Activated CD4-positive, alpha-beta T cell treated with anti-CD3 and anti-CD28 coated beads, Interleukin-2, amount 50 U/mL, for 16 hours (primary cell): ENCODE measurements at regions not wholly inside any gene's neighbourhood (a gene's known extent, or its start where the extent isn't known, plus 50 kb on each side); places are given as distances from the start of the nearest gene placed in this dataset.
"Not testable (repeated sequence)": the region's sequence is repeated elsewhere in the genome, so short reads cannot be mapped to it uniquely, and the experiment has no call there.

Experiments
- DNase-seq: peaks from one replicate; pipeline ENCODE4 v3.0.0-alpha.2; 2020

DNA sequence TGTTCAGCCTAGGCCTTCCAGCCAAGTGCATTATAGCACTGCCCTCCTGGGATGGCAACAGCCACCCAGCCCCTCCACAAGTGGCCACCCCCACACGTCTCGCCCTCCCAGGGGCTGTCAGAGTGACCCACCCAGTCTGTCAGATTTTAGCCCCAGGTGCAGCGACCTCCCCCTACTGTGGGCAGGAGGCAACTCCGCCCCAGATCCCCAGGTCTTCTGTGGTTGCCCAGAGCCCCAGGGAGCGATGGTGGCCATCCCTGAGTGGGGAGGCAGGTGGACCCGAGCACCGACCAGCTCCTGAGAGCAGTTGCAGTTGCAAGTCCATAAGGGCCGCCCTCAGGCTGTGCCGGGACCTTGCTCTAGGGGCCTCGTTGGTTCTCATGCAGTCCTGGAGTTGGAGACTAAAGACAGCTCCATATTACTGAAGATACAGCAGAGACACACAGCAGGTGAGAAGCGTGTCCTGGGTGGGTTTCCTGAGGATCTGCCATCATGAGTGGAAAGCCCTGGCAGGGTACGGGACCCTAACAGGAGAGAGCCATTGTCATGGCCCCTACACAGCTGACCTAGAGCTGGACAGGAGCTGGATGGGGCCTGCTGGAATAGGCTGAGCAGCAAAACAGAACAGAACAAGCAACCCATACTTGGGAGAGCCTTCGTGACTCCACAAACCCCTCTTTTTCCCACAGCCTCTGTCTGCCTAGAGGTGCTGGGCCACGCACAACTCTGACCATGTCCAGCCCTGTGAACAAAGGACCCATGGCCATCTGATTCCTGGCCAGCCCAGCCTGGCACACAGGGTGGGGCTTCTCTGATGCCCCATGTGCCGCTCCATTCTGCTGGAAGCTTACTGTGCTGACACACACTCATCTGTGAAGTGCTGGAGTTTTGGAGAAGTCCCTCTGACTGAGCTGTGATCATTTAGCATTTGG lies 110.3 kb upstream of the ALDH1A3 start:
- DNase-seq = no peak

DNA sequence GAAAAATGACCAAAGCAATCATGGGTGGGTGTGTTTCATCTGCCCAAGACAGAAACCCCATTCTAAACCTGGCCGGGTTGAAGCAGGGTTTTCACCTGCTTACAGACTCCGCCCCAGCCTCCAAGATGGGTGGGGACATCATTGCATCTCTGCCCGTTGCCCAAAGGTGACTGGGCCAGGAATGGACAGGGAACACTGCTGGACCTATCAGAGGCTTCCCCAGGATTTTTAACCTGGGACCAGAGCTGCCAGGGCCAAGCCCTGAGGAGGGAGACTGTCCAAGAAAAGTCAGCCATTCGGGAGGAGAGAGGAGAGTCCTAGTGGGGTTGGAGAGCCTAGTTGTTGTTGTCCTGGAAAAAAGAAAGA lies 109.7 kb upstream of the ALDH1A3 start:
- no peak for DNase-seq

DNA sequence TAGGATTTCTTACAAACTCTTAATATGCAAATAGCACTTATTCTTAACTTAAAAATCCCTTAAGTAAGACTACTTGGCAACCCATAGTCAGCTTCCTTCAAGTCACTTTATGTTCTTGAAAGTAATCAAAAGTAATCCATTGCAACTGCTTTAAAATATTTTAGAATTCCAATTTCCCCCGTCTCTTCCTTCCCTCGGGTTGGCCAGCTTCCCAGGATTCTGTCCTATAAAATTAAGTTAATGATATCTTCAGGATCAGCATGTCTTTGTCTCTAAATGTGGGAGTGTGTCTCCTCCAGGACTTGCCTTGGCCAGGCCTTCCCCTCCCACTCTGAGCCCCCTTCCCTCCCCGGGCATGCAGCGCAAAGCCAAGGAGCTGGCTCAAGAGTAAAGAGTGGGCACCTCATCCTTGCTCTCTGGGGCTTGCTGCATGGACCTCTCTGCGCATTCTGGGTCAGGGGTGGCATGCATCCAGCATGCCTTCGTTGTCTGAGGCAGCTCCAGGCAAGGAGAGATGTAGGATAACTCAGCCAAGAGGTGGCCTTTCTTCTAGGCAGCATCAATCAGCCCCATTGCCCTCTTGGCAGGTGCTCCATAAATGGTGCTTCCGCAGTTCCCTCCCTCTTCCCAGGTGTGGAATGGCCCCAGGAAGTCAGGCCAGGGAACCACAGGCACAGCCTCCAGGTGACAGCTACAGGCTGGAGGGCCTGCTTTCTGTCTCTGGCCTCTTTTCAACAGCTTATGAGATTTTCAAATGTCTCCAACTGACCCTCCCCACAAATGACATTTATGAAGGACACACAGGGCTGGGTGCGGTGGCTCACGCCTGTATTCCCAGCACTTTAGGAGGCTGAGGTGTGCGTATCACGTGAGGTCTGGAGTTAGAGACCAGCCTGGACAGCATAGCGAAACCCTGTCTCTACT lies 108.7 kb upstream of the ALDH1A3 start:
- no peak for DNase-seq

DNA sequence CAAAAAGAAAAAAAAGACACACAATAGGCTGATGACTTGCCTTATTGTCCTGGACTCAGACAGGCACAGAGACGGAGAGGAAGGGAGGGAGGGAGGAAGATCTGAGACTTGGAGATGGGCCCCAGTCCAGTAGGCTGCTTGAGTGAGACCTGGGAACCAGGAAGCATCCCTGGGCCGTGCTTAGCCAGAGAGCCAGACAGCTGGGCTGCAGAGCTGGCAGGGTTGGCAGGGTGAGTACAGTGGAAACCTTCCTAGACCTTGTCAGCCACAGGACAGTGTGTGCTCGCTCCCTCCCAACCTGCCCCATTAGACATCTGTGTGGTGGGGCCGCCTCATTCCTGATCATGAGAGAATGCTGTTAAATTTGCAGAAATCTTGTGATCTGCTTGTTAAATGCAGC lies 107.9 kb upstream of the ALDH1A3 start:
- no peak for DNase-seq

DNA sequence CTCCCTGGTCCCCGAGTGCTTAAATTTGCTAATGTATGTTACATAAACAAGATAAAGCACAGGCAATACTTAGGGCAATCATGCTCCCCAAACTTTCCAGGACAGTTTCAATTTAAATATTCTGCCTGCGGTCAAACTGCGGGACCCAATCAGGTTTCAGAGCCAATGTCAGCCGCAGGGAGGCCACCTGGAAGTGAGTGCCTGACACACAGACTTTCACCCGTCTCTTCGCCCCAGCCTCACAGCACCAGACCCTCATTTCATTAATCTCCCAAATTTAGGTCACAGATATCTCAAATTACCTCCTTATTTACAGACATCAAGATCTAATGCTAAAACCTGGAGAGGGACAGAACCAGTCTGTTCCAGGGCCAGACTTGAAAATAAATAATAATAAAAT lies 107.2 kb upstream of the ALDH1A3 start:
- DNase-seq = no peak

DNA sequence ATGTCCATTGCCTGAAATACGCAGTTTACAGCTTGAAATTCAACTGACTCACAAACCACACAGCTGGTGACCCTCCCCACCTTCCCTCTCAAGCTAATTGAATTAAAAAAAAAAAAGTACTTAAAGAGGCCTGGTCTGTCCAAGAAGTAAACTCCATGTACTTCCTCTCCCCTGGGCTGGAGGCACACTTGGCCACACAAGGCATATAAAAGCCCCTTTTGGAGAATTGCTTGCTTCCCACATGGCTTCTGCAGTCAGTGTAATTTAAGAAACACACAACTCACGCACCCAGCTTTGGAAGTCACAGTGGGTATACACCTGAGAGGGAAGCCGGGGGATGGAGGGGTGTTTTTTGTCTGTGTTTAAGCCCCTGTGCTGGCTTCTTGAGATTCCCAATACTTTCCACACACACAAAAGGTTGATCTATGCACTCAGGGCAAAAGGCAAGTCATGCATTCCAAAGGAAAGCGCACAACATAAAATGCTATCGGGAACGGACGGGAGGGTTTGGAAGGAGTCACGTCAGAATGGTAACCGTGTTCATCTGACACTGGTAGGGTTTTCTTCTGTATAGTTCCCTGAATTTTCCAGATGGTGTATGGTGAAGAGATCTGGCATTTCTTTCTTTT lies 106.6 kb upstream of the ALDH1A3 start:
- DNase-seq = no peak

DNA sequence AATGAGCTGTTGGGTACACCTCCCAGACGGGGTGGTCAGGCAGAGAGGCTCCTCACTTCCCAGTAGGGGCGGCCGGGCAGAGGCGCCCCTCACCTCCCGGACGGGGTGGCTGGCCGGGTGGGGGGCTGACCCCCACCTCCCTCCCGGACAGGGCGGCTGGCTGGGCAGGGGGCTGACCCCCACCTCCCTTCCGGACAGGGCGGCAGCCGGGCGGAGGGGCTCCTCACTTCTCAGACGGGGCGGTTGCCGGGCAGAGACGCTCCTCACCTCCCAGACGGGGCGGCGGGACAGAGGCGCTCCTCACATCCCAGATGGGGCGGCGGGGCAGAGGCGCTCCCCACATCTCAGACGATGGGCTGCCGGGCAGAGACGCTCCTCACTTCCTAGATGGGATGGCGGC lies 105.6 kb upstream of the ALDH1A3 start:
- not testable (repeated sequence) for DNase-seq

DNA sequence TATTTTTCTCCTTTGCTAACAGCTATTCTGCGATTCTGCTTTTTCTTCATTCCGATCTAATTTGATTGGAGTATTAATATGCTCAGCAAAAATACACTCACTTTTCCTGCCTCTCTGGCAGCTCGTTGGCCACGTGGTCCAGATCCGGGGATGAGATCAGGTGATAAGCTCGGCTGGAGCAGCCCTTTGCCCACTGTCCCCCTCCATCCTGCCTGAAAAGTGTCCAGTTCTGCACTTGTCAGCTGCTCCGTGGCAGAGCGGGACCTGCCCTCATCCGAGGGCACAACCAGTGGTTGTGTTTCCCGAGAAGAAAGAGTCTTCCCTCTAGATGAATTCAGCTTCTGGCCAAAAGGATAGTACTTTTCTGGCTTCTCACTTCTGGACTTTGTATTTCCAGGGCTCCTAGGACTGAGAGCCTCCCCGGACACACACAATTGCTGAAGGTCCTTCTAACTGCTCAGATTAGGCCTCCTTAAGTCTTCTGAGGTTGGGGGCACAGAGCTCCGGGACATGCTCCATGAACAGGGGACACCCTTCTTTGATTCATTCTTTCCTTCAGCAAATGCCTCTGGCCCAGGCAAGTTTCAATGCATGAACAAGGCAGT lies 103.9 kb upstream of the ALDH1A3 start:
- DNase-seq = no peak

DNA sequence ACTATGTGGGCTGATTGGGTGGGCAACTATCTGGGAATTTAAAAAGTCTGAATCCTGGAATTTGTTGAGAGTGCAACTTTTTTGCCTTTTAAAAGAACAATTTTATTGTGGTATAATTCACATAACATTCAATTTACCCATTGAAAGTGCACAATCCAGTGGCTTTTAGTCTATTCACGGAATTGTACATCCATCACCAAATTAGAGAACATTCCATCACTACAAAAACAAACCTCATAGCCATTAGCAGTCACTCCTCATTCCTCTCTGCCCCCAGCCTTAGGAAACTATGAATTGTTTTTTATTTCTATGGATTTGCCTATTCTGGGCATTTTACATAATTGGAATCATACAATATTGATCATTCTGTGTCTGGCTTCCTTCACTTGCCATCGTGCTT lies 101.8 kb upstream of the ALDH1A3 start:
- no peak for DNase-seq

DNA sequence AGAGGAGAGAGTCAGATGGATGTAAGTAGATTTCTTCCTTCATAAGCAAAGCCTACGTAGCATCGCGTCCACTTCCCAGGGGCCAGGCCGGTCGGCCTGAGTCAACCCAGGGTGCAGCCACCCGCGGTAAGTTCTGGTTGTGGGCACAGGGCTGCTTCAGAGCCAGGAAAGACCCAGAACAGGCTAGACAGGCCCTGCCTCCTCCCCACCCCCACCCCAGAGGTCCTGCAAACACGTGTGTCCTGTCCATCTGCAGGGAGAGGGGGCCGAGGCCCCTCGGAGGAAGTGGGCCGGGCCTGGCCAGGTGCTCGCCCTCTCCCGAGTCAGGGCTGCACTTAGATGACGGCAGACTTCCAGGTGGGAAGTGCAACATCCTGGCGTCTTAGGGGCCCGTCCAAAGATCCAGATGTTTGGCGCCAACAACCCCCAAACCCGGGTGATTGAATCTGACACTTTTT lies 100.8 kb upstream of the ALDH1A3 start:
- DNase-seq = no peak

DNA sequence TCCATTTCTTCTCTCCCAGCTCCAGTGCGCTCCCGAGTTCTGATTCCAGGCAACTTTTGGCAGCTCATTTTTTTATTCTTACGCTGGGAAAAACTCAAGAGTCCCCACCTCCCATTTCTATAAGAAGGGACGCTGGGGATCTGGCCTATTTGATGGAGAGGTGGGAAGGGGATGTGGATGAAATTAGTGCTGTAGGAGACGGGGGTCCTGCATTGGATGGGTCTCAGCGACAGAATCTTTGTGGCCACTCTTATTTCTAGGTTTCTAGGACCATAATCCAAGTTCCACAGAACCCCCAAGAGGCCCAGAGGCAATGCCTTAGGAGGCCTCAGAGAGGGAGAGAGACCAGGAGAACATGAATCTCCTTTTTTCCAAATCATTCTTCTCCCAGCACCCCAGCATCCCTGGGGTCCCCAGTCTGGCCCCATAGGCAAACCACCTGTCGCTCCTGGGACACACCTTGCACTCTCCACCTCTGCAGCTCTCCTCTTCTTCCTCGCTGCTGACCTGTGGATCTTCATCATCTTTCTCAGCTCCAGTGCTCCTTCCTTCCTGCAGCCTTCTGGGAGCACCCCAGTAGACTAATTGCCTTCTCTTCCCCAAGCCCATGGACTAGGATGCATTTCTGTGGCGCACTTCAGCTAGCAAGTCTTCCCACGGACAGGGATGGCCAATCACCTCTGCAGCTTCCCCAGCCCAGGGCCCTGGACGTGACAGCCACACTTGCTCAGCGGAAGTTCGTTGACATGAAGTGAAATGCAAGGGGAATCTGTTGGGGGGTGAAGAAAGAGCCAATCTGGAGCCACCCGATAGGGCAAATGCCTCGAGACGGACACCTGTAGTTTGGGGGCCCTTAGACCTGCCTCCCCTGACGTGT lies 100.1 kb upstream of the ALDH1A3 start:
- DNase-seq = no peak

DNA sequence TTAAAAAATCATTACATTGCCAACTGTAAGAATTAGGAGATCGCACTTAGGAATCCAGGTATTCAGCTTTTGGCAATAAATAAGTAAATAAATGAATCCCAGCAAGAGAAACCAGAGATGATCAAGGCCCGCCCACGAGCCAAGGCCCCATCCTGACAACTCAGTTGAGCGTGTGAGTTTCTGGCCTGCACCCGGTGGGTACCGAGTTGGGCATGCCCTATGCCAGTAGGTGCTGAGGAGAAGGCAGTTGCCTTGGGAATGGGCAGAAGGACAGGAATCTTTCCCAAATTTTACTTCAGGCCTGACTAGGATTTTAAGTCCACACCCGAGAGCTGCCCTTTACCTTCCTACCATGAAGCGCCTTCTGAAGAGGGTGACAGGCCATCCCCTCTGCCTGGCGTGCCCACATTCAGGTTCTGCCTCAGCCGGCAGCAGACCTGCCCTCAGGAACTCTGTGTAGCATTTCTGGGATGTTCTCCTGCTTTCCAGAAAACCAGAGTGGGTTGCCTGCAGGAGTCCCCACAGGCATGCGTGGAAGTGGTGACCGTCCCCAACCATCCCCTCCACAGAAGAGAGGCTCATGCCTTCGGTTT lies 99.3 kb upstream of the ALDH1A3 start:
- DNase-seq = no peak

DNA sequence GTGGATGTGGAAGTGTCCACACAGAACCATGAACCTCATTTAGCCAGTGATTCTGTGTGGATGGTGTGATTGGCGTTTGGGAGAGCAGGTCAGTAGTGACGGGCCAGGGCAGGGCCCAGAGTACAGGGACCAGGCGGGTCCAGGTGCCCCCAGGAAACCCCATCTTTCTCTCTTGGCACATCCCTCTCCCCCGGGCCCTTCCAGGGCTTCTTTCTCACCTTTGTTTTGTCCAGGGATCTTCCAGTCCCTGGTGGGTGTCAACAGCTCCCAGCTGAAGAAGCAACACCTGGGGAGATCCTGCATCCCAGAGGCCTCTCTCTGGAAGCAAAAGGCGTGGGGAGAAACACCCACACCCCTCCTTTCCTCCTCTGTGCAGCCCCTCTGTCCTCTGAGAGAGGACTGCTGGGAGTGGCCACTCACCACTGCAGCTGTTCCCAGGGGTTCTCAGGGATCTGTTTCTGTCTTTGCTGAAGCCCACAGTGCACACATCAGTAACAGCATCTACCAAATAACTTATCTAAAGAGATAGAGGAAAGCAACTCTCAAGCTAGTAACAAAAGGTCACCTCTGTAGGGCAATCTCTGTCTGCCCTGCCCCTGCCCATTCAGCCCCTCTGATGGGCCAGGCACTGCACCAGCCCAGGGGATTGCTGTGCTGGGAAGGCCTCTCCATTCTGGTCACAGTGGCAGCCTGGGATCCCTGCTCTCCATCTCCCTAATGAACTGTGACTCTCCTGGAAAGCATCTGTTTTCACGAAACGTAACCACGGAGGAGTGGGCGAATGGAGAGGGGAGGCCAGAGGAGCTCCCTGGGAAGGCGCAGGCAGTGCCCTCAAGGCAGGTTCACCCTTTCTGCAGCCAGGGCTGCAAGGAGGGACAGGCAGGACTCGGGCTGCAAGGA lies 98.3 kb upstream of the ALDH1A3 start:
- DNase-seq = no peak

DNA sequence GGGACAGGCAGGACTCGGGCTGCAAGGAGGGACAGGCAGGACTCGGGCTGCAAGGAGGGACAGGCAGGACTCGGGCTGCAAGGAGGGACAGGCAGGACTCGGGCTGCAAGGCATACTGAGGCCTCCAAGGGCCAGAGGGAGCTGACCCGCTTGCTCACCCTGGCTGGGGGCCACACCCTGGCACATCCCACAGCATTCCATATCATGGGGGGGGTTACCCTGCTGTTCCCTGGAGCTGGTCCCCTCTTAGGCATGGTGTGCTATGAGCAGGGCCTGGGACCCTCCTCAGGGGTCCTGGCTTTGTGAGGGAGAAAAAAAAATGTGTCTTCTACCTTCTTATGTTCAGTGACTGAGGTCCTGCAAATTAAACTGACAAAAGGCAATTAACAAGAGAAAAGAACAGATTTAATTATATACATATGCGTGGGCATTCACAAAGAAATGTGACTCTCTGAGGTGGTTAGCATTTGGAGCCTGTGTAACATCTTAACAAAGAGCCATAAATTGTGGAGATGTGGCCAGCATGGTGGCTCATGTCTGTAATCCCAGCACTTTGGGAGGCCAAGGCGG lies 97.6 kb upstream of the ALDH1A3 start:
- no peak for DNase-seq

DNA sequence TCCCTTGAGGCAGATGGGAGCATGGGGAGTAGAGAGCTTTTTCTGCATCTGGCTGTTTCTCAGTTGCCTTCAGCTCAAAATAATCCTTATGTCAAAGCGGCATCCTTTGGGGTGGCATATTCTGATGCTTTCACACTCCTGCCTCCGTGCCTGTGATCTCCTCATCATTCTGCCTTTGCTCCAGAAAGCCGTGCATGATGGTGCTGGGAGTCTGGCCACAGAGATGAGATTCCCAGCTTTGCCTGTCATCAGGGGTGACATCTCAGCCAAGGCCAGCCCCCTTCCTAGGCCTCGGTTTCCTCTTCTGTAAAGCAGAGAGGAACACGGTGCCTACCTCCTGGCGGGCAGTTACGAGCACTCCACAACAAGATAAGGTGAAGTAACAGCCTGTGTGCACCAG lies 96.3 kb upstream of the ALDH1A3 start:
- no peak for DNase-seq

DNA sequence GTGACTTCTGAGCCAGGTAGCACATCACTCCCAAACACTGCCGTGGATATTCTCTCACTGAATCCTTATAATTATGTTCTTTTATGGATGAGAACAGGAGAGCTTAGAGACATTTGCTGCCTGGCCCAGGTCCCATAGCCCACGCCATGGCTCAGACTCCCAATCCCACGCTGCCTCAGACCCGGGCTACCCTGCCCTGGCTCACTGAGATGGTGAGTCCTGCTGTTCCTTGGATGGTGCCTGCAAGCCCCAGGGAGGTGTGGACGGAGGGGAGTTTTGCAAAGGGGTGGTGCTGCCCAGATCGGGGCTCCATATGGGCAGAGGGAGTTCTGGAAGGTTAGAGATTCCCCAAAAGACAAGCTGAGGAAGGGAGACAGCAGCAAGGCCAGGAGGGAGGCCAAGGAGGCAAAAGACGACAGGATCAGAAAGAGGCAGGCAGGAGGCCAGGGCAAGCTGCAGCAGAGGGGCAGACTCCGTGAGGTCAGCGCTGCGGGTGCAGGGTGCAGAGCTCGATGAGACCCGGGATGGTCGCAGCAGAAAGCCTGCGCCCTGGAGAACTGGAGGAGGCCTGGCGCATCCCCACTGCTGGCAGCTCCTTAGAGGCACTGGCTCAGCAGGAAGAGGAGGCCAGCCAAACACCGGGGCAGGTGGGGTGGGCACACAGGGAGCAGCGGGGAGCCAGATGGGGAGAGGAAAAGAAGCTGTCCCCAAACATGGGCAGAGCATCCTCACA lies 95.7 kb upstream of the ALDH1A3 start:
- DNase-seq = no peak

DNA sequence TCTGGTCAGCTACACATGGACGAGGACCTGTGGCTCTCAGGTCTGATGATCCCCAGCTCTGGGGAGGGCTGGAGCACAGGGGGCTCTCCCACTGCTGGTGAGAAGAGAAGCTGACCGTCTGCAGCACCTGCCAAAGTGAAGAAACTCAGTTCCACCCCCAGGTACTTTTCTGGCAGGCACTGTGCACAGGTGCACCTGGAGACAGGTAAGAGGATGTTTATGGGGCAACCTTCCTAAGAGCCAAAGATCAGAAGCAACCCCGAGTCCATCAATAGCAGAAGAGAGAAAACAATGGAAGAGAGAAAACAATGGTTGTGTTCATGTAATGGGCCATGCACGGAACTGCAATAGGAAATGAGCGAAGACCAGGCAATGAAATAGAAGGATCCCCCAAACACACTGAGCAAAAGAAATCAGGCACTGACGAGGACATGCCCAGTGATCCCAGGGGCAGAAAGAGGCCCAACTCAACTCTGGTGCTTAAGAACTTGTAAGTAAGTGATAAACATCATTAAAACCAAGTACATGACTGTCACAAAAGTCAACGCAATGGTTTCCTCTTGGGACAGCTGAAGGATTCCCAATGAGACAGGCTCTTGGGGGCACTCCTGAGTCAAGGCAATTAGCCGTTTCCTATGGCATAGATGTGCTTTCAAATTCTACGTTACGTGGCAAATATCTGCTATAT lies 95.0 kb upstream of the ALDH1A3 start:
- DNase-seq = no peak
